Keratinocyte (primary cell): ENCODE measurements at regions not wholly inside any gene's neighbourhood (a gene's known extent, or its start where the extent isn't known, plus 50 kb on each side); places are given as distances from the start of the nearest gene placed in this dataset.

Experiments used
- DNase-seq: peaks from one replicate; pipeline ENCODE4 v3.0.0-alpha.2; 2011; ENCODE audit warnings: low read depth, missing footprints, low spot score
- FAIRE-seq: peaks from 2 replicates; lab custom pipeline; 2011; peaks lifted over from hg19 to GRCh38; lab: Jason Lieb, UNC
- H2AFZ ChIP-seq: 2 replicates; pipeline ENCODE4 v1.6.0; 2012; ENCODE audit warnings: low read length, control low read depth, inconsistent platforms; ENCODE audit not compliant: control insufficient read depth
- H3K27ac ChIP-seq: 2 replicates; pipeline ENCODE4 v1.5.1; 2011; ENCODE audit warnings: low read length; ENCODE audit not compliant: control insufficient read depth, insufficient read depth
- H3K27me3 ChIP-seq: 3 replicates; pipeline ENCODE4 v1.6.0; 2011; ENCODE audit warnings: low read length; ENCODE audit not compliant: control insufficient read depth, insufficient read depth; ENCODE audit errors: extremely low read depth
- H3K36me3 ChIP-seq, 2 experiments: 2 replicates in 1 of 2; 3 replicates in 1 of 2; pipeline ENCODE4 v1.5.1; 2011; ENCODE audit warnings: low read length in 2 of 2, mild to moderate bottlenecking in 1 of 2; ENCODE audit not compliant: control insufficient read depth in 2 of 2, insufficient read depth in 2 of 2; ENCODE audit errors: extremely low read depth in 1 of 2
- H3K4me1 ChIP-seq: 3 replicates; pipeline ENCODE4 v1.5.1; 2011; ENCODE audit warnings: low read length; ENCODE audit not compliant: control insufficient read depth, insufficient read depth; ENCODE audit errors: extremely low read depth
- H3K4me2 ChIP-seq: 3 replicates; pipeline ENCODE4 v1.6.0; 2011; ENCODE audit warnings: low read depth, low read length; ENCODE audit not compliant: control insufficient read depth, insufficient read depth; ENCODE audit errors: extremely low read depth
- H3K4me3 ChIP-seq, 3 experiments: fragments of 200-600 bp in 1 of 3; sonication (generic) in 1 of 3; 2 replicates in 2 of 3; 3 replicates in 1 of 3; pipeline ENCODE4 v1.5.1; 2011 to 2016; ENCODE audit warnings: low read length in 3 of 3, mild to moderate bottlenecking in 3 of 3, control low read depth in 2 of 3, inconsistent platforms in 1 of 3, low read depth in 1 of 3, mixed read lengths in 1 of 3, mixed run types in 1 of 3, moderate library complexity in 1 of 3; ENCODE audit not compliant: control insufficient read depth in 2 of 3, insufficient read depth in 2 of 3; ENCODE audit errors: extremely low read depth in 1 of 3
- H3K79me2 ChIP-seq: 2 replicates; pipeline ENCODE4 v1.6.0; 2012; ENCODE audit warnings: low read length; ENCODE audit not compliant: control insufficient read depth, insufficient read depth
- H3K9ac ChIP-seq: 3 replicates; pipeline ENCODE4 v1.6.0; 2011; ENCODE audit warnings: low read length; ENCODE audit not compliant: control insufficient read depth, insufficient read depth; ENCODE audit errors: extremely low read depth
- H3K9me1 ChIP-seq: 3 replicates; pipeline ENCODE4 v1.6.0; 2011; ENCODE audit warnings: low read length; ENCODE audit not compliant: control insufficient read depth, insufficient read depth; ENCODE audit errors: extremely low read depth
- H3K9me3 ChIP-seq: 2 replicates; pipeline ENCODE4 v1.5.1; 2012; ENCODE audit warnings: low read depth, low read length; ENCODE audit not compliant: control insufficient read depth
- H4K20me1 ChIP-seq: 3 replicates; pipeline ENCODE4 v1.6.0; 2011; ENCODE audit warnings: low read length; ENCODE audit not compliant: control insufficient read depth, insufficient read depth; ENCODE audit errors: extremely low read depth
- EZH2 ChIP-seq: IDR thresholded peaks from one replicate; pipeline ENCODE4 v1.6.1; 2012; ENCODE audit warnings: inconsistent platforms, mild to moderate bottlenecking, low read length, moderate library complexity
- dilution Hi-C: fragments of 300-500 bp; cut with MboI; formaldehyde crosslinking; loops from one replicate; pipeline ENCODE4 v1.7.0; 2020; ENCODE audit warnings: low sequenced_read_pairs; ENCODE audit not compliant: extremely low pct_ligation_motif_present
- TF ChIP-seq, protein P1 (sequence below), 3 experiments: IDR thresholded peaks in 1 of 3; conservative IDR thresholded peaks in 1 of 3; optimal IDR thresholded peaks in 1 of 3; 2 replicates in 2 of 3; 3 replicates in 1 of 3; pipeline versions ENCODE3 to v1.5.1; 2011; ENCODE audit warnings: low read length in 3 of 3, mild to moderate bottlenecking in 3 of 3, moderate library complexity in 2 of 3, control low read depth in 1 of 3, inconsistent platforms in 1 of 3; ENCODE audit not compliant: insufficient read depth in 2 of 3; ENCODE audit errors: extremely low read depth in 1 of 3

DNA sequence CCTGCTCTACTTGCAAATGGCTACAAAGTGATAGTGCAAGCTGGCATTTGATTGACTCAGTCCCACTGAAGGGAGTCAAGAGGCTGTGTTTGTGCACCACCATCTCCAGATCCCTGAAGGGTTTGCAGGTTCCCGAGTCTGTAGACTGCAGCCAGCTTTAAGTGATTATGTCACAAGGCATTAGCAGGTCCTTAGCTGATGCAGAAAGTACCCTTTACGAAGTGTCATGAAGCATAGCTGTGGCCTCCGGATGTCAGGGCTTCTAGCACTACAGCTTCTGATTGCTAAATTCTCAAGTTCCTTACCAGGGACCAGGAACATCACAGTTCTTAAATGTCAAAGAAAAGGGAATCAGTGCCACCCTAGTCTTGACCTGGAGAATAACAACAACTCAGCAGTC is 311.3 kb upstream of the TRPC7 start:
- Histone ChIP-seq H3K9me1 (no peaks in the 10 kb centered on the region), H3K9ac (no peak overlapping the region), H3K27ac (no peak overlapping the region), H2AFZ (no peak overlapping the region), H3K27me3 (no peaks in the 10 kb centered on the region), H3K4me2 (no peak overlapping the region), H3K36me3 (no peaks in the 10 kb centered on the region), H3K79me2 (no peaks in the 10 kb centered on the region), H3K4me1 (no peaks in the 10 kb centered on the region), H3K9me3 (no peaks in the 10 kb centered on the region), H3K4me3 (no peak overlapping the region), H4K20me1 (no peaks in the 10 kb centered on the region)
- dilution Hi-C loops: no loop called here
- FAIRE-seq (no peak), DNase-seq (no peak)
- TF ChIP-seq, protein P1, sequence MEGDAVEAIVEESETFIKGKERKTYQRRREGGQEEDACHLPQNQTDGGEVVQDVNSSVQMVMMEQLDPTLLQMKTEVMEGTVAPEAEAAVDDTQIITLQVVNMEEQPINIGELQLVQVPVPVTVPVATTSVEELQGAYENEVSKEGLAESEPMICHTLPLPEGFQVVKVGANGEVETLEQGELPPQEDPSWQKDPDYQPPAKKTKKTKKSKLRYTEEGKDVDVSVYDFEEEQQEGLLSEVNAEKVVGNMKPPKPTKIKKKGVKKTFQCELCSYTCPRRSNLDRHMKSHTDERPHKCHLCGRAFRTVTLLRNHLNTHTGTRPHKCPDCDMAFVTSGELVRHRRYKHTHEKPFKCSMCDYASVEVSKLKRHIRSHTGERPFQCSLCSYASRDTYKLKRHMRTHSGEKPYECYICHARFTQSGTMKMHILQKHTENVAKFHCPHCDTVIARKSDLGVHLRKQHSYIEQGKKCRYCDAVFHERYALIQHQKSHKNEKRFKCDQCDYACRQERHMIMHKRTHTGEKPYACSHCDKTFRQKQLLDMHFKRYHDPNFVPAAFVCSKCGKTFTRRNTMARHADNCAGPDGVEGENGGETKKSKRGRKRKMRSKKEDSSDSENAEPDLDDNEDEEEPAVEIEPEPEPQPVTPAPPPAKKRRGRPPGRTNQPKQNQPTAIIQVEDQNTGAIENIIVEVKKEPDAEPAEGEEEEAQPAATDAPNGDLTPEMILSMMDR (optimal IDR thresholded peaks at IDR 0.05 in 1 of 3, IDR thresholded peaks at IDR 0.05 in 1 of 3, conservative IDR thresholded peaks at IDR 0.05 in 1 of 3; ENCODE audit: extremely low read depth in 1 of 3, insufficient read depth in 2 of 3, low read length in 3 of 3): no peak
- no peak for TF ChIP-seq EZH2

DNA sequence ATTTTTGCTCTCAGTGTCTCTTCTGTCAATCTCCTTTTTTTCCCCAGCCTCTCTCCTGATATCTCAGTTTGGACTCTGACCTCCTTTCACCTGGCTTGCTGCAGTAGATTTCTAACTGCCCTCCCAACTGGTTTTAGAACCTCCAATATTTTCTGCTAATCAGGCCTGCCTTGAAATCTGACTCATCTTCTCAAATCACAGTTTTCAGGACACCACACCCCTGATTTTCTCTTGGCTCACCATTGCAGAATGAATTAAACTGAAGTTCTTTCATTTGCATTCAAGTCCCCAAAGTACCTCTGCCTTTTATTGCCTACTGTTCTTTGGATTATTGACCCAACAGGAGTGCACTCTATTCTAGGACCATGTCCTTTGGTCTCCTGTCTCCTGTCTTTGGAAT is 310.4 kb upstream of the TRPC7 start:
- H3K79me2 ChIP-seq: no peaks in the 10 kb centered on the region
- no peak for FAIRE-seq
- H3K4me2 ChIP-seq: no peak overlapping the region
- no peak for DNase-seq
- no peaks in the 10 kb centered on the region for H3K9me3 ChIP-seq
- H3K4me1 ChIP-seq: no peaks in the 10 kb centered on the region
- no peaks in the 10 kb centered on the region for H3K27me3 ChIP-seq
- dilution Hi-C loops: no loop called here
- no peak overlapping the region for H3K27ac ChIP-seq
- TF ChIP-seq EZH2: no peak
- TF ChIP-seq, protein P1 (optimal IDR thresholded peaks at IDR 0.05 in 1 of 3, IDR thresholded peaks at IDR 0.05 in 1 of 3, conservative IDR thresholded peaks at IDR 0.05 in 1 of 3; ENCODE audit: extremely low read depth in 1 of 3, insufficient read depth in 2 of 3, low read length in 3 of 3): no peak
- H3K36me3 ChIP-seq: no peaks in the 10 kb centered on the region
- H3K9me1 ChIP-seq: no peaks in the 10 kb centered on the region
- no peak overlapping the region for H2AFZ ChIP-seq
- H4K20me1 ChIP-seq: no peaks in the 10 kb centered on the region
- H3K9ac ChIP-seq: no peak overlapping the region
- no peak overlapping the region for H3K4me3 ChIP-seq
